ENCODE measurements at regions not wholly inside any gene's neighbourhood (a gene's known extent, or its start where the extent isn't known, plus 50 kb on each side); places are given as distances from the start of the nearest gene placed in this dataset.

DNA sequence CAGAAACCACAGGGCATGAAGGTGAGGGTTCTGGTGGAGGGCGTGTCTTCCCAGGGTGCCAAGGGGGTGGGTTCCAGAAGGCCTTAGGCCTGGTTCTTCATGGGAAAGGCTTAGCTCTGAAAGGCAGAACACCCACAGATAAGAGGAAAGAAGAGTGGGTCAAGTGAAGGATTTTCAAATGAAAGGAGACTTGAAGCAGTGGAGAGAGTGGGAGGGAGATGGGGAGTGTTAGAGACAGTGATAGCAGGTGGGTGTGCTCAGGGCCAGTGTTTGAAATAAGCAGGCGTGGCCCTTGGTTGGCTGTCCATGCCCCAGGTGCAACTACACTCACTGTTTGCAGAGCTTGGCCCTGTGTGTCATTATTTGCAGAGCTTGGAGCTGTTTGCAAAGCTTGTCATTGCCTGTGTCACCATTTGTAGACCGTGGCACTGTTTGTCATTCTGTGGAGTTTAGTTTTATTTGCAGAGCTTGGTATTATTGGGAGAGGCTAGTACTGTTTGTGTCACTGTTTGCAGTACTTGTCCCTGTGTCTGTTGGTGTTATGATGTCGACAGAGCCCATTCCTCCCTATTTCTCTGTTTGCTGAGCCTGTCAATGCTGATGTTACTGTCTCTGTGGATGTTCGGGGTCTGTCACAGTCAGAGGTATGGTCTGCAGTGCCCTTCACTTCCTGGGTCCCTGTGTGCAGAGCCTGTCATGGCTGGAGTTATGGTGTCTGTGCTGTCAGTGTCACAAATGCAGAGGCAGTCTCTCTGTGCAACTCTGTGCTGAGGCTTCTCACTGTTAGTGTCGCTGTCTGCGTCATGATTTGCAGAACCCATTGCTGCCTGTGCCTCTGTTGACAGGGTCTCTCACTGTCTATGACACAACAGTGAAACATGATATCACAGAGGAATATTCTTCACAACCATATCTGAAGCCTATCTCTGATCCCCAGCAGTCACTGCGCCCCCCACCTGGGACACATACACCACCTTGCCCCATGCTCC is 127.7 kb upstream of the LRFN2 start:
- no peaks in the 10 kb centered on the region for H3K27me3 ChIP-seq (ENCODE audit: control insufficient read depth, low read length)
- no peaks in the 10 kb centered on the region for H3K9me2 ChIP-seq (replicated peaks; ENCODE audit: control insufficient read depth, low read length)
- H3K4me1 ChIP-seq (ENCODE audit: control insufficient read depth, low read length), result peaks cover 94% of the 10 kb centered on the region
- H3K4me2 ChIP-seq (ENCODE audit: low read length), result peak overlapping the region; percentile 24; the same call in 1 of the 2 replicates
- H3K79me2 ChIP-seq (ENCODE audit: control insufficient read depth, low read length), result no peaks in the 10 kb centered on the region
- TF ChIP-seq EZH2phosphoT487 (IDR thresholded peaks at IDR 0.05; ENCODE audit: borderline replicate concordance, low read length), result no peak
- H3K27ac ChIP-seq (ENCODE audit: low read depth, low read length), result no peak overlapping the region
- H3K9me3 ChIP-seq (ENCODE audit: control insufficient read depth, insufficient read depth, low read length), result no peaks in the 10 kb centered on the region
- H3K36me3 ChIP-seq (ENCODE audit: control insufficient read depth, low read length), result no peaks in the 10 kb centered on the region
- no peaks in the 10 kb centered on the region for H4K20me1 ChIP-seq (ENCODE audit: control insufficient read depth, insufficient read depth, low read depth, low read length)
- peaks cover 4% of the 10 kb centered on the region; the same call in 1 of the 2 replicates for H3F3A ChIP-seq (ENCODE audit: control insufficient read depth, insufficient read depth)
- no peak overlapping the region for H3K4me3 ChIP-seq (ENCODE audit: low read length)

DNA sequence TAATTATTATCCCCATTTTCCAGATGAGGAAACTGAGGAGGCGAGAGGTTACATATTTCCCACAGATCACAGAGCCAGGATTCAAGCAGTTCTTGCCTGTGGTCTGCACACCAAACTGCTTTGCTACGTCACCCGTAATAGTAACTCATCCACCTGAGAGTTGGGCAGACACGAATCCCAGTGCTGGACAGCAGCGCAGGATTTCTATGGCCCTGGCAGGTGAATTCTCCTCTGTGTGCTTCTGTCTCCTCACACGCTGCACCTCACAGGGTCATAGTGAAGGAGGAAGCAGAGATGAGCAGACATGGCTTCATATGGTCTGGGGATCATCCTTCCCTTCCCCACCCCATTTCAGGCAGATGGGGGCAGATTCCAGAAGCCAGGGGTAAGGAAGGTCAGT is 127.0 kb upstream of the LRFN2 start:
- TF ChIP-seq EZH2phosphoT487 (IDR thresholded peaks at IDR 0.05; ENCODE audit: borderline replicate concordance, low read length), result no peak
- TF ChIP-seq, protein P1, sequence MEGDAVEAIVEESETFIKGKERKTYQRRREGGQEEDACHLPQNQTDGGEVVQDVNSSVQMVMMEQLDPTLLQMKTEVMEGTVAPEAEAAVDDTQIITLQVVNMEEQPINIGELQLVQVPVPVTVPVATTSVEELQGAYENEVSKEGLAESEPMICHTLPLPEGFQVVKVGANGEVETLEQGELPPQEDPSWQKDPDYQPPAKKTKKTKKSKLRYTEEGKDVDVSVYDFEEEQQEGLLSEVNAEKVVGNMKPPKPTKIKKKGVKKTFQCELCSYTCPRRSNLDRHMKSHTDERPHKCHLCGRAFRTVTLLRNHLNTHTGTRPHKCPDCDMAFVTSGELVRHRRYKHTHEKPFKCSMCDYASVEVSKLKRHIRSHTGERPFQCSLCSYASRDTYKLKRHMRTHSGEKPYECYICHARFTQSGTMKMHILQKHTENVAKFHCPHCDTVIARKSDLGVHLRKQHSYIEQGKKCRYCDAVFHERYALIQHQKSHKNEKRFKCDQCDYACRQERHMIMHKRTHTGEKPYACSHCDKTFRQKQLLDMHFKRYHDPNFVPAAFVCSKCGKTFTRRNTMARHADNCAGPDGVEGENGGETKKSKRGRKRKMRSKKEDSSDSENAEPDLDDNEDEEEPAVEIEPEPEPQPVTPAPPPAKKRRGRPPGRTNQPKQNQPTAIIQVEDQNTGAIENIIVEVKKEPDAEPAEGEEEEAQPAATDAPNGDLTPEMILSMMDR (IDR thresholded peaks at IDR 0.05; ENCODE audit: low read depth, low read length, poor library complexity, severe bottlenecking), result no peak
- Histone ChIP-seq H3K4me2 (ENCODE audit: low read length) (0 out of 2 replicates have a peak overlapping the region, but pooled peaks have one; percentile 24), H3K27ac (ENCODE audit: low read depth, low read length) (no peak overlapping the region)

DNA sequence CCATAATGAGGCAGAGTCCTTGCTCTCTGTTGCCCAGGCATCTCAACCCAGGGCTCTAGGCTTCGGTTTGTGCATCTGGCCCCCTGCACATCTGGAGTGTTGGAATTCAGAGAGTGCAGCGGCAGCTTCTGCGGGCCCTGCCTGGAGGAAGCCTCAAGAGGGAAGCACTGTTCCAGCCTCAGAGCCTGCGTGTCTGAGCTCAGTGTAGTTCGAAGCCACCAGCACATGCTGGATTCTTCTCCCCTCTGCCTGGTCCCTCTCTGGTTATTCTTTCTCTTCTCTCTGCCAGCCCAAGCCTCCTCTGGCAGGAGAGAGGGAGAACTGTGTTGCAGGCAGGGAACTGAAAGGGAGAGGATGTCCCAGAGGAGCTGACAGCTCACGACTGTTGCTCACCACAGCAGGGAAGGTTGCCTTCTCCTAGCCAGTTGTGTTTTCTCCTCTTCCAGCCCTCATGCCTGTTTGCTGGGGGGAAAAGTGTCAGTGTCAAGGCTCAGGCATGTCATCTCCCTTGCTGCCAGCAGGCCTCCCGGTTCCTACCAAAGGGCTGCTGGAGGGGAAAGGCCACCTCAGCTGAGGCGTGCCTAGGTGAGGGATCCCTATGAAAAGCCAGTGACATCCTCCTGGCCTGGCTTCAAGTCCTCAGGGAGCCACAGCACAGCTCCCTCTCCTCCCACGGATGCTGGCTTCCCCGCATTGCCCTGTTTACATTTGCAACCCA is 126.0 kb upstream of the LRFN2 start:
- Histone ChIP-seq H3K27ac (ENCODE audit: low read depth, low read length) (no peak overlapping the region), H3K36me3 (ENCODE audit: control insufficient read depth, low read length) (no peaks in the 10 kb centered on the region), H3K4me1 (ENCODE audit: control insufficient read depth, low read length) (peaks cover 94% of the 10 kb centered on the region), H3K4me3 (ENCODE audit: low read length) (no peak overlapping the region), H3K4me2 (ENCODE audit: low read length) (peak overlapping the region; percentile 82), H3K9me2 (replicated peaks; ENCODE audit: control insufficient read depth, low read length) (no peaks in the 10 kb centered on the region), H3K9me3 (ENCODE audit: control insufficient read depth, insufficient read depth, low read length) (no peaks in the 10 kb centered on the region), H3K27me3 (ENCODE audit: control insufficient read depth, low read length) (no peaks in the 10 kb centered on the region), H3F3A (ENCODE audit: control insufficient read depth, insufficient read depth) (peaks cover 4% of the 10 kb centered on the region; the same call in 1 of the 2 replicates), H3K79me2 (ENCODE audit: control insufficient read depth, low read length) (no peaks in the 10 kb centered on the region), H4K20me1 (ENCODE audit: control insufficient read depth, insufficient read depth, low read depth, low read length) (no peaks in the 10 kb centered on the region)
- TF ChIP-seq, protein P1 (IDR thresholded peaks at IDR 0.05; ENCODE audit: low read depth, low read length, poor library complexity, severe bottlenecking), result no peak
- no peak for TF ChIP-seq EZH2phosphoT487 (IDR thresholded peaks at IDR 0.05; ENCODE audit: borderline replicate concordance, low read length)

More for the DNA sequence above, 127.0 kb upstream of the LRFN2 start:
- Histone ChIP-seq H3K9me3 (ENCODE audit: control insufficient read depth, insufficient read depth, low read length) (no peaks in the 10 kb centered on the region), H3F3A (ENCODE audit: control insufficient read depth, insufficient read depth) (peaks cover 4% of the 10 kb centered on the region; the same call in 1 of the 2 replicates), H3K79me2 (ENCODE audit: control insufficient read depth, low read length) (no peaks in the 10 kb centered on the region), H3K4me3 (ENCODE audit: low read length) (no peak overlapping the region), H3K4me1 (ENCODE audit: control insufficient read depth, low read length) (peaks cover 94% of the 10 kb centered on the region), H4K20me1 (ENCODE audit: control insufficient read depth, insufficient read depth, low read depth, low read length) (no peaks in the 10 kb centered on the region), H3K36me3 (ENCODE audit: control insufficient read depth, low read length) (no peaks in the 10 kb centered on the region), H3K27me3 (ENCODE audit: control insufficient read depth, low read length) (no peaks in the 10 kb centered on the region), H3K9me2 (replicated peaks; ENCODE audit: control insufficient read depth, low read length) (no peaks in the 10 kb centered on the region)

Measured in DOHH2 (cell line).